ENCODE measurements at regions not wholly inside any gene's neighbourhood (a gene's known extent, or its start where the extent isn't known, plus 50 kb on each side); places are given as distances from the start of the nearest gene placed in this dataset.
A peak's percentile ranks its signal among the peaks of the same experiment; 100 is the strongest.

DNA sequence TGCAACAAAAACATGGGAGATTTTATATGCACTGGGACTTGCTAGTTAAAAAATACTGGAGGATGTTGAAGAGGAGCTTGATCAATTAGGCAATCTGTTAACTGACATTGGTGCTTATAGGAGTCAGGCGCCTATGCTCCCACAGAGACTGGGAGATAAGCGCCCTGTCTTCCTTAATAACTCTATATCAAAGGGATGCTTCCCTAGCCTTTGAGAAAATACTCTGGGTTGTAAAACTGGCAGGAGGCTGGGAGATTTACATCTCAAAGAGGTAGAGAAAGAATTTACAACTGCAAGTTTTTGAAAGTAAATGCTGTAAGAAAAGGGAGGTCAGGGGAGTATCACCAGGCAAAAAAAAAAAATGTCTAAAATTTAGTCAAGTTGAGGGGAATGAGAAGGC, 325.4 kb downstream of the PCDH10 start:
- H3K79me2 ChIP-seq (ENCODE audit: insufficient read depth, low read length): no peaks in the 10 kb centered on the region
- H3K4me2 ChIP-seq (ENCODE audit: insufficient read depth, insufficient read length, low read length): no peak overlapping the region
- H3K9me3 Mint-ChIP-seq: no peaks in the 10 kb centered on the region
- H2BK20ac ChIP-seq (ENCODE audit: low read depth, low read length, poor library complexity, severe bottlenecking): no peak overlapping the region
- no peaks in the 10 kb centered on the region for H3K23me2 ChIP-seq (ENCODE audit: insufficient read length, low read depth, low read length, poor library complexity, severe bottlenecking)
- no peak overlapping the region for H3K18ac ChIP-seq (ENCODE audit: insufficient read length, low read depth, low read length)
- no peak overlapping the region for H2BK12ac ChIP-seq (ENCODE audit: insufficient read length, low read depth, low read length)
- no peak overlapping the region for H3K23ac ChIP-seq (ENCODE audit: insufficient read length, low read depth, low read length)
- no peaks in the 10 kb centered on the region for H4K20me1 ChIP-seq (ENCODE audit: control insufficient read depth, insufficient read depth, insufficient read length)
- no CpG with 5 or more reads among the region's 2 CpGs for WGBS (ENCODE audit: extremely low coverage, insufficient read length, low lambda C conversion rate)
- H3K4me1 Mint-ChIP-seq: peaks cover 35 to 37% of the 10 kb centered on the region in 2 experiments
- no peak overlapping the region for H4K8ac ChIP-seq (replicated peaks; ENCODE audit: insufficient read length, low read depth, low read length)
- no peak overlapping the region for H3T11ph ChIP-seq (ENCODE audit: low read length)
- H3K4me1 ChIP-seq (ENCODE audit: insufficient read depth, low read length): no peaks in the 10 kb centered on the region
- no peak overlapping the region for H4K91ac ChIP-seq (ENCODE audit: insufficient read length, low read depth, low read length)
- H2AK5ac ChIP-seq (ENCODE audit: insufficient read length, low read length): no peak overlapping the region
- DNase-seq: no peak
- H3K4me3 Mint-ChIP-seq: 0 out of 5 replicates have a peak overlapping the region, but pooled peaks of 1 of the 2 experiments have one; percentile 20
- no peak overlapping the region for H3K4ac ChIP-seq (ENCODE audit: low read depth, low read length)
- H3K27ac ChIP-seq (ENCODE audit: insufficient read length, low read depth, low read length): no peak overlapping the region
- H3K9ac ChIP-seq (ENCODE audit: extremely low read depth, insufficient read length, low read length): no peak overlapping the region
- no peak overlapping the region for H4K5ac ChIP-seq (ENCODE audit: insufficient read length, low read depth, low read length)
- no peak overlapping the region for H2BK5ac ChIP-seq (ENCODE audit: insufficient read length, low read length)
- TF ChIP-seq, protein P1, sequence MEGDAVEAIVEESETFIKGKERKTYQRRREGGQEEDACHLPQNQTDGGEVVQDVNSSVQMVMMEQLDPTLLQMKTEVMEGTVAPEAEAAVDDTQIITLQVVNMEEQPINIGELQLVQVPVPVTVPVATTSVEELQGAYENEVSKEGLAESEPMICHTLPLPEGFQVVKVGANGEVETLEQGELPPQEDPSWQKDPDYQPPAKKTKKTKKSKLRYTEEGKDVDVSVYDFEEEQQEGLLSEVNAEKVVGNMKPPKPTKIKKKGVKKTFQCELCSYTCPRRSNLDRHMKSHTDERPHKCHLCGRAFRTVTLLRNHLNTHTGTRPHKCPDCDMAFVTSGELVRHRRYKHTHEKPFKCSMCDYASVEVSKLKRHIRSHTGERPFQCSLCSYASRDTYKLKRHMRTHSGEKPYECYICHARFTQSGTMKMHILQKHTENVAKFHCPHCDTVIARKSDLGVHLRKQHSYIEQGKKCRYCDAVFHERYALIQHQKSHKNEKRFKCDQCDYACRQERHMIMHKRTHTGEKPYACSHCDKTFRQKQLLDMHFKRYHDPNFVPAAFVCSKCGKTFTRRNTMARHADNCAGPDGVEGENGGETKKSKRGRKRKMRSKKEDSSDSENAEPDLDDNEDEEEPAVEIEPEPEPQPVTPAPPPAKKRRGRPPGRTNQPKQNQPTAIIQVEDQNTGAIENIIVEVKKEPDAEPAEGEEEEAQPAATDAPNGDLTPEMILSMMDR (conservative IDR thresholded peaks at IDR 0.05): no peak
- no peak overlapping the region for H2BK15ac ChIP-seq (ENCODE audit: low read depth, low read length)
- no peaks in the 10 kb centered on the region for H3K9me3 ChIP-seq (ENCODE audit: control insufficient read depth, low read depth, low read length)
- H3K56ac ChIP-seq (ENCODE audit: insufficient read length, low read depth, low read length): no peak overlapping the region
- no peaks in the 10 kb centered on the region for H3K27me3 ChIP-seq (ENCODE audit: insufficient read depth, low read length)
- H3K27ac Mint-ChIP-seq: peak overlapping the region in 1 of 3 experiments; percentile 63; a peak in 1 of 7 replicates
- no peak overlapping the region for H3K14ac ChIP-seq (ENCODE audit: insufficient read depth, low read length)
- H3K79me1 ChIP-seq (ENCODE audit: insufficient read depth, low read depth, low read length, poor library complexity, severe bottlenecking): no peaks in the 10 kb centered on the region
- H3K27me3 Mint-ChIP-seq (ENCODE audit: low read depth): 0 out of 2 replicates have a peak, but pooled peaks cover 1% of the 10 kb centered on the region
- no peaks in the 10 kb centered on the region for H3K36me3 Mint-ChIP-seq (ENCODE audit: insufficient read depth in 1 of 3, low read depth in 3 of 3)
- no peak overlapping the region for H2BK120ac ChIP-seq (ENCODE audit: low read depth, low read length, poor library complexity, severe bottlenecking)
- H2AFZ ChIP-seq (ENCODE audit: low read length): no peak overlapping the region

Measured in H9 (cell line).